Inferior parietal cortex (tissue), 1 donor: ENCODE measurements at regions not wholly inside any gene's neighbourhood (a gene's known extent, or its start where the extent isn't known, plus 50 kb on each side); places are given as distances from the start of the nearest gene placed in this dataset.
"Not testable (repeated sequence)": the region's sequence is repeated elsewhere in the genome, so short reads cannot be mapped to it uniquely, and the experiment has no call there.

Experiments used
- DNase-seq: peaks from one replicate; pipeline ENCODE4 v3.0.0-alpha.2; 2016; ENCODE audit errors: extremely low spot score

DNA sequence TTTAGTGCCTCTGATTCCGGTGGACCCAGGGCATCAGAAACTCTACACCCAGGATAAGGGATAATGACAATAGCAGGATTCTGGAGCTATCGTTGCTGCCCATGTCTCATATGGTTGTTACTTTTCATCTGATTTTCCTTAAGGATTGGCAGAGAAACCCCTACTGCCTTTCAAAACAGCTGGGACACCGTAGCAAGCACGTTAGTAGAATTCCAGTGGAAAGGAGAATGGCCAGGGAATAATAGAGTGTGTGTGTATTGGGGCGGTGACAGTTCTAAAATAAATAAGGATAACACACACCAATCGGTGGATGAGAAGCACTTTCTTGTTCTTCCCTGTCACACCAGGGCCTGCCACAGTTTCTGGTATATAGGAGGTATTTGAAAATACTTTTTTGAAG, 251.8 kb downstream of the HAPSTR1 start:
- no peak for DNase-seq

DNA sequence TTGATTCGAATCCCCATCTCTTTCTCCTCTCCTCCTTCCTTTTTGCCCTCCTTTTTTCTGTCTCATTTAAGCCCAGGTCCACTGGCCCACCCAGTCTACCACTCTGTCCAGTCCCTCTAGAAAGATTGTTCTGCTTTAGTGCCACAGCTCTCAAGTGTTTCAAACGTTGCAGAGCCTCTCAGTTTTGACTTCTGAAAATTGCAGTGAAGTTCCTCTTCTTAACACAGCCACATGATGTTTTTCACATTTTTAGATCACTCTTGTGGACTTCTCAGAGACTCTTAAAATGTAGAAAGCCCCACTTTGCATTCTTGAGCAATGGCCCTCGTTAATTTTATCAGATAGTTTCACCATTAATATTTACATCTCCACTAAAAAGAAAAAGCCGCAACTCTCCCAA, 253.1 kb downstream of the HAPSTR1 start:
- no peak for DNase-seq

DNA sequence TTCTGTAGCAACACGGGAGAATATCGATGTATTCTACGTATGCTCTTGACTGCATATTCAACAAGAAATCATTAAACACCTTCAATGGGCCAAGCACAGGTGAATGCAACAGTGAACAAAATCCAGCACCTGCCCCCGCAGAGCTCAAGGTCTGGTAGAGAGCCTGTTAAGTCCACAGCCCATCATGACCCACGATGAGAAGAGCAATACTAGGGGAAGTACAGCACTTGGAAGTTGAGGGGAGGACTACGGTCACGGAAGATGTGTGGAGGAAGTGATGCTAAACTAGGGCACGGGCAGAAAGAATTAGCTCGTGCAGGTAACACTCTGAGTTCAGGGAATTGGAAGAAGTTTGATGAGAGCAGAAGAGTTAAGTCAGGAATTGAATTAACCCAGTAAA, 253.6 kb downstream of the HAPSTR1 start:
- no peak for DNase-seq

DNA sequence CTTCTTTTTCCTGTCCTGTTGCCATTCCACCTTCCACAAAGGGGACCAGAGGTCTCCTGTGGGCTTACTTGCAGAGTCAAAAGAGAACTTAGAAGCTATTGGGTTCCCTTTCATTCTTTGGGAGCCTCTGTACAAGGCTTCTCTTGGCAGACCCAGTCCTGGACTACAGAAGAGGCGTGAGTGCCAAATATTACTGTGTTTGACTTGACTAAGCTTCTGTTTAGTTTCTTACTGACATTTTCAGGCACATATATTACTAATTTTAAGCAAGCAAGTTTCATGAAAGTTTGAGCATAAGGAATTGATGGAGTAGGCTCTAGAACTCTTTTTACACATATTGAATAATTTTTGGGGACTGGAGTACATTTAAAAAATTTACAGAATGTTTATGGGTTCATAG, 254.4 kb downstream of the HAPSTR1 start:
- no peak for DNase-seq

DNA sequence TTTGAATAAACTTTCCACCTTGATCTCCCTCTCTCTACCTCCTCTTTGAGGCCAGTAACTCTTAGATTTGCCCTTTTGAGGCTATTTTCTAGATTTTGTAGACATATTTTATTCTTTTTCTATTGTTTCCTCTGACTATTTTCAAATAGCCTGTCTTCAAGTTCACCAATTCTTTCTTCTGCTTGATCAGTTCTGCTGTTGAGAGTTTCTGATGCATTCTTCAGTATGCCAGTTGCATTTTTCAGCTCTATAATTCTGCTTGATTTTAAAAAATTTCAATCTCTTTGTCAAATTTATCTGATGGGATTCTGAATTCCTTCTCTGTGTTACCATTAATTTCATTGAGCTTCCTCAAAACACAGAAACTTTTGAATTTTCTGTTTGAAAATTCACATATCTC, 257.5 kb downstream of the HAPSTR1 start:
- no peak for DNase-seq

DNA sequence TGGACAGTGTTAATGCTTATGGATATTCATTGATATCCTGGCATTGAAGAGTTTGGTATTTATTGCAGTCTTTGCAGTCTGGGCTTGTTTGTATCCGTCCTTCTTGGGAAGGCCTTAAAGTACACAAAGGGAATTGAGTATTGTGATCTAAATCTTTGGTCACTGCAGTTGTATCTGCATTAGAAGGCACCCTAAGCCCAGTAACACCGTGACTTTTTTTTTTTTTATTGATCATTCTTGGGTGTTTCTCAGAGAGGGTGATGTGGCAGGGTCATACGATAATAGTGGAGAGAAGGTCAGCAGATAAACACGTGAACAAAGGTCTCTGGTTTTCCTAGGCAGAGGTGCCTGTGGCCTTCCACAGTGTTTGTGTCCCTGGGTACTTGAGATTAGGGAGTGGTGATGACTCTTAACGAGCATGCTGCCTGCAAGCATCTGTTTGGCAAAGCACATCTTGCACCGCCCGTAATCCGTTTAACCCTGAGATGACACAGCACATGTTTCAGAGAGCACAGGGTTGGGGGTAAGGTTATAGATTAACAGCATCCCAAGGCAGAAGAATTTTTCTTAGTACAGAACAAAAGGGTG, 258.0 kb downstream of the HAPSTR1 start:
- DNase-seq: not testable (repeated sequence)

DNA sequence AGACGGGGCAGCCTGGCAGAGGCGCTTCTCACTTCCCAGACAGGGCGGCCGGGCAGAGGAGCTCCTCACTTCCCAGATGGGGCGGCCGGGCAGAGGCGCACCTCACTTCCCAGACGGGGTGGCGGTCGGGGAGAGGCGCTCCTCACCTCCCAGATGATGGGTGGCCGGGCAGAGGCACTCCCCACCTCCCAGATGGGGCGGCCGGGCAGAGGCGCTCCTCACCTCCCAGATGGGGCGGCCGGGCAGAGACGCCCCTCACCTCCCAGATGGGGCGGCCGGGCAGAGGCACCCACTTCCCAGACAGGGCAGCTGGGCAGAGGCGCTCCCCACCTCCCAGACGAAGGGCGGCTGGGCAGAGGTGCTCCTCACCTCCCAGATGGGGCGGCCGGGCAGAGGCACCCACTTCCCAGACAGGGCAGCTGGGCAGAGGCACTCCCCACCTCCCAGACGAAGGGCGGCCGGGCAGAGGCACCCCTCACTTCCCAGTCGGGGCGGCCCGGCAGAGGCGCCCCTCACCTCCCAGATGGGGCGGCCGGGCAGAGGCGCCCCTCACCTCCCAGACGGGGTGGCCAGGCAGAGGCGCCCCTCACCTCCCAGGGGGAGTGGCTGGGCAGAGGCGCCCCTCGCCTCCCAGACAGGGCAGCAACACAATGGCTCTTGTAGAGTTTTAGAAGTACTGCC, 258.8 kb downstream of the HAPSTR1 start:
- not testable (repeated sequence) for DNase-seq

DNA sequence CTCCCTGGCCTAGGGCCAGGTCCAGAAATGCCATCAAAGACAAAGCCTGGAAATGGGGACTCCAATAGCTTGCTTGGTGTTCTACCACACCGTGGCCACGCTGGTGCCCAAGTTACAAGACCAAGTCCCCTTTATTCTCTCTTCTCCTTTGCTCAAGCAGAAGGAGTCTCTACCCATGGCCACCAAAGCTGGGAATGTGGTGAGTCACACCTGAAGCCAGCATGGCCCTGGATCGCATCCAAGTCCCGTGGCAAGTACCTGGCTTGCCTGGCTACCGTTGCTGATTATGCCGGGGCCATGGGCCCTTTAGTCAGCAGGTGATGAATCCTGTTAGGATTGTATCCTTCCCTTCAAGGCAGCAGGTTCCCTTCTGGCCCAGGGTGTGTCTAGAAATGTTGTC, 260.0 kb downstream of the HAPSTR1 start:
- DNase-seq: no peak

DNA sequence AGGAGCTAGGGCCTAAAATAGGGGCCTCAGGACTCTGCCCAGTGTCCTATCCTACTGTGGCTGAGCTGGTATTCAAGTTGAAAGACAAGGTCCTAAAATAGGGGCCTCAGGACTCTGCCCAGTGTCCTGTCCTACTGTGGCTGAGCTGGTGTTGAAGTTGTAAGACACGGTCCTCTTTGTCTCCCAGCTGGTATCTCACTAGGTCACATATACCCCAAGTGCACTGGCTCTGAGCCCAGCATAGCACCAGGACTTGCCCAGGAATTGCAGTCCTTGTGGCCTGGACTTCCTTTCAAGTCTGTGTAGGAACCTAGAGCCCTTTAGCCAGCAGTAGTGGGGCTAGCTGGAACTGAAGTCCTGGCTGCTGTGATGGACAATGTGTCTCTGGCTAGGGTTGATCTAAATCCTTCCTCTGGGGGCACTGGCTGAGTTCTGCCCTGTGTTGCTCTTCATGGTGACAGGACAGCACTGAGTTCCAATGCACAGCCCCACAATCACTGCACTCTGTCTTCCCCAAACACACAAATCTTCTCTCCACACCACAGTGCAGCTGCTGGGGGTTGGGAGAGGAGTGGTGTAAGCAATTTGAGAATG, 260.5 kb downstream of the HAPSTR1 start:
- DNase-seq: no peak

DNA sequence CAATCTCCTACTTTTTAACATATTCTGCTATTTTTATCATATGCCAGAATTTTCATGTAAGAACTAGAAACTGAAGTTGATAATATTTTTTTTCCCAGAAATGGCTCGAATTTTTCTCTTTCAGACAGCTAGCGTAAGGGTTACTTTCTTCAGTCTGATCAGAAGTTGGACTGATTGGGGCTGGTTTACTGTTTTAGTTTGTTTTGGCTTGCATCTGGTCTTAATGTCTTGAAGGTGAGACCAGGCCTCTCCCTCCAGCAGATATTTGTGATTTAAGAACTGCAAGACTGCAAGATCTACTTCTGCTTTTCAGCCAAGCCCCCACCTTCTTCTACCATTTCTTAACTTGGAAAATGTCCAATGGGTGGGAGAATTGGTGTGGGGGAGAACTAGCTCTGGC, 266.4 kb downstream of the HAPSTR1 start:
- DNase-seq: no peak

DNA sequence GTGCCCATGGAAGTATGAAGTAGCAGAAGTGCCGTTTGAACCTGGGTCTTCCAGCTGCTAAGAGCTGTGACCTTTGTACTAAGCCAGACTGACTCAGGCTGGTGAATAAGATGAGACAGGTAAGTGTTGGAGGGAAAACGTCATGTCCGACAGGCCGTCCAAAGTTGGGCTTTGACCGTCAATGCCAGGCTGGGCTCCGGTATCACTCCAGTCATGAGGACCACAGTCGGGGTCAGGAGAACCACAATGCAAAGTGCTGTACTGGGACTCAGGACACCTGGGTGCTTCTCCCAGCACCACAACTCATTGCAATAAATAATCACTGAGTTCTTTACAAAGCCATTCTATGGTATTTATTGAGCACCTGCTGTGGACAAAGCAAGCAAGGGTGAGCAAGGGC, 268.6 kb downstream of the HAPSTR1 start:
- DNase-seq: no peak

DNA sequence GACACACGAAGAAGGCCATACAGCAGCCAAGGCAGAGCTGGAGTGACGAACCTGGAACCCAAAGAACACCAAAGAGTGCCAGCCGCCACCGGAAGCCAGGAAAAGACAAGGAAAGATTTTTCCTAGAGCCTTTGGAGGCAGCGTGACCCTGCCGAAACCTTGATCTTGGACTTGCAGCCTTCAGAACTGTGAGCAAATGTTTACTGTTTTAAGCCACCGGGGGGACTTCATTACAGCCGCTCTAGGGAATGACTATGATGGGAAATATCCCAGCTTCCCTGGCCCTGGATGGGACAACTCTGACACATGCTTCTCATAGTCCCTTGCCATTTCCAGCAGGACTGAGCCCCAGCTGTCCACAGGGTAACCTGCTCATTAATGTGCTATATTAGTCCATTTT, 270.6 kb downstream of the HAPSTR1 start:
- DNase-seq: no peak

DNA sequence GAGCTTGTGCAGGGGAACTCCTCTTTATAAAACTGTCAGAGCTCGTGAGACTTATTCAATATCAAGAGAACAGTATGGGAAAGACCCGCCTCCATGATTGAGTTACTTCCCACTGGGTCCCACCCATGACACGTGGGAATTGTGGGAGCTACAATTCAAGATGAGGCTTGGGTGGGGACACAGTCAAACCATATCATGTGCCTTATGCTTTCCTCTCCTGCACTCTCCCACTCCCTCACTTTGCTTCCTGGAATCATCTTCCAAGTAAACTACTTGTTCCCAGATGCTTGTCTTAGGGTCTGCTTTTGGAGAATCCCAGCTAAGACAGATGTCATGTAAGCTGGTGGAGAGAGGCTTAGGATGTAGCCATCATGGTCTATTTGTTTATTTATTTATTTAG, 271.2 kb downstream of the HAPSTR1 start:
- no peak for DNase-seq

DNA sequence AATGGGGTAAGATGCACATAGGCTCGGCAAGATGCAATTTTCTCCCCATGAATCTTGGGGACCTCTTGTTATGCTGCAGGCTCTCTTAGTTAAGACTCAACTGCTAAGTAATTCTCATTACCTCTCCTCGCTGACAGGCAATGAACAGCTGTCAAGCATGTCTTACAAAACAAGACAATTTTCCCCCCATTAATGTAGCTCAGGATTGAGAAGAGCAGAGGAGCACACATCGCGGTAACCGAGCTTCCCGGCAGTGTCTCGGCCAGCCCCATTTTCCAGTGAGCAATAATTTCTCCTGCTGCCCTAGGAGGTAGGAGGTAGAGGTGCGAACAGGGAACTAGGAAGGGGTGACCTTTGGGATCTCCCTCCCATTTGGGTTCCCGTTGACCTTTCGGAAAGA, 272.1 kb downstream of the HAPSTR1 start:
- no peak for DNase-seq

DNA sequence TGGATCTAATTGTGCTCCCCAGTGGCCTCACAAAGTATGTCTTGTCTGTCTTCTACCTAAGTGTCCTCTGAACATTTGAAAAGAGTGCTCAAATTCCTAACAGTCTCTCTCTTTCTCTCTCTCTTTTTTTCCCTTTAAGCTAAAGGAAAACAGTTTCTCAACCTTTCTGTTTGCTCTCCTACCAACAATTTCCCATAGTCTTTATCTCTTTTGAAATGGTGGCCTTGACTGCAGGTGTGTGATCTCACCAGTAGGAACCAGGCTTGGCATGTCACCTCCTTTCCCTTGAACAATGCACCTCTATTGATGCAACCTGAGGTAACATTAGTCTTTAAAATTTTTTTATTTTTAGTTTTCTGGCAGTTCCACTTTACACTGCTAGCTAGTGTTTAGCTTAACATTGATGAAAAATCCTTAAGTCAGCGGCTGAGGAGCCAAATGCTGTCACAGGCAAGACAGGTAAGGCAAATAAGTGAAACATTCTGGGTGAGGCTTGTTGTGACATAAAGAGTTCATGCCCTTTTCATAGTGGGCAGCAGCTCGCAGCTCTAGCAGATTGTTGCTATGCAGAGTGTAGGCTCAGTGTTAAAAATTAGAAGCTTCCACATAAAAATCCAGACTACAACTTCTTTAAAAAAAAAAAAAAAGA, 273.4 kb downstream of the HAPSTR1 start:
- DNase-seq: no peak

DNA sequence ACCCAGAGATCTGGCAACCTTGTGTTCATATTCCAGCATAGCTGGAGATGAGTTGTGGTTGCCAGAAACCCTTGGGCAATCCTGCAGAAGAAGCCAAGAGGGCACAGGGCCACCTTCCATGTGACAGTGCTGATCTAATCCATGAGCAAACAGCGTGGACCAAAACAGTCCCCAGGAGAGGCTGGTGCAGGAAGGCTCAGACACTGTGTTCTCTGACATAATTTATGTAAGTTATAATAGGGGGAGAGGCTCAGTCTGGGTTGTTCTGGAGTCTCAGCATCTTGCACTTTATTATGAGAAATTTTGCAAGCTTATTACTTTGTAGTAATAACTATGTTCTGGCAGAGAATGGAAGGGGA, 273.9 kb downstream of the HAPSTR1 start:
- DNase-seq: peak; percentile 88

DNA sequence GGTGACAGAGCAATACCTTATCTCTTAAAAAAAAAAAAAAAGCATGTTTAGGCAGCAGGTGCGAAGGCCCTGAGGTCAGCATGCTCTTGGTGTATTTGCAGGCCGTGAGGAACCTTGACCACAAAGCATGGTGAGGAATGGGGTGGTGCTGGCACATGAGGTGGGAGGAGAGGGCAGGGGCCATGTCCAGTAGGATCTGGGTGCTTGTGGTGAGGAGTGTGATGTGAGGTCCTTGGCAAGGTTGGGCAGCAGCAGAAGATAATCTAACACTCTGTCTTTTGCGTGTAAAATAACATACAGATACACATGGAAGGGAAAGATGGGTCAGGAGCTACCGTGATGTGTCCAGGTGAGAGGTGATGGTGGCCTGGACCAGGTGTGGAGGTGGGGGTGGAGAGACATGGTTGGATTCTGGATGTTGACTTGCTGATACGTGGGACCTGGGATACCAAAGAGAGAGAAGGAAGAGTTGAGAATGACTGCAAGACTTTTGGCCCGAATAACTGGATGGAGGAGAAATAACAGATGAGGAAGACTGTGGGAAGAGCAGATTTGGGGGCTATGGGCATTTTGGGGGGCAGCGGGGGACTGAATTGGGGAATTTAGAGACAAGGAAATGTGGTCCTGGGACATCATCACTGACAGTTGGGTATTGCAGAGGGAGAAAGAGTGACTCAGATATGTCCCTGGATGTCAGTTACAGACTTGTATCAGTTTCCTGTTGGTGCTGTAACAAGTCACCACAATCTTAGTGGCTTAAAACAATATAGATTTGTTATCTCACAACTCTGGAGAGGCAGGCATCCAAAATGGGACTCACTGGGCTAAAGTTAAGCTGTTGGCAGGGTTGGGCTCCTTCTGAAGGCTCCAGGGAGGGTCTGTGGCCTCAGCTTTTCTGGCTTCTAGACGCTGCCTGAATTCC, 274.9 kb downstream of the HAPSTR1 start:
- no peak for DNase-seq

DNA sequence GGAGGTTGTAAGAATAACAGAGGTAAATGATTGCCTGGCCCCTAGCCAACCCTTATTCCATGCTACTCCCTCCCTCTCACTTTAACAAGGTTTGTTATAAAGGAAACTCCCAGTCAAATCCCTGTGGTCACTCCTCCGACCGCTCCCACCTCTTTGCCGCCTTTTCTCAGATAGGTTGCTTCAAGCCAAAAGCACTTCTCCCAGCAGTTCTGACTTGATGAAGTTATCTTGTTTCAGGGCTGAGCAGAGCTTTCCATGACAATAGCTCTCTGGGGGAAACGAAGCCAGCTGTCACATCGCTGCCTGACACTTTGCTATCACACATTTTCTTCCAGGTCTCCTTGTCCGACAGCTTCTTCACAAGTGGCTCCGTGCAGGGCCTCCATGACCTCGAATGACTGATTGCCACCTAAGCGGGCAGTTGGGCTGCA, 278.6 kb downstream of the HAPSTR1 start:
- DNase-seq: no peak

DNA sequence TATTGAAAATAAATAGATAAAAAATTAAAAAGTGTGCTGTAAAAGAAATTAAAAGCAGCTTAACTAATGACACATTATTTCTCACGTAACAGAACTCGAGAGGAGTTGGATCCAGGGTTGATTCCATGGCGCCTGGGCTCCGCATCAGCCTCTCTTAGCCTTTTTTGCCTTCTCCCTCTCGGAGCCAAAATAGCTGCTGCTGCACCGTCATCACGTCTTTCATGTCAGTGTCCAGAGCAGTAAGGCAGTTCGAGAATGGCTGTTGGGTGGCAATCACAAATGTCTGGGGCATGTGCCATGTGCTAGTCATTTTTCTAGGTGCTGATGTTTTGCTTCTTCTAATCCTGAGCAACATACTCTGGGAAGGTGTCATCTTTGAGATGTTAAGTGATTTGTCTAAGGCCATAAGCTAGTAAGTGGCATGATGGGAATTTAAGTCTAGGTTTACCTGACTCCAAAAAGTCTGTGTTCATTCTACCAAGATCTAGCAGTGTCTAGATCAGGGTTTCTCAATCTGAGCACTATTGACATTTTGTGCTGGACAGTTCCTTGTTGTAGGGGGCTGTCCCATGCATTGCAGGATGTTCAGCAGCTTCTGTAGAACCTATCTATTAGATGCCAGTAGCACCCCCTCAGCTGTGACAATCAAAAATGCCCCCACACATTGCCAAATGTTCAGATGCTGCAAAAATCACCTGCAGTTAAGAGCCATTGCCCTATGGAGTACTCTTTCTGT, 280.4 kb downstream of the HAPSTR1 start:
- DNase-seq: no peak

DNA sequence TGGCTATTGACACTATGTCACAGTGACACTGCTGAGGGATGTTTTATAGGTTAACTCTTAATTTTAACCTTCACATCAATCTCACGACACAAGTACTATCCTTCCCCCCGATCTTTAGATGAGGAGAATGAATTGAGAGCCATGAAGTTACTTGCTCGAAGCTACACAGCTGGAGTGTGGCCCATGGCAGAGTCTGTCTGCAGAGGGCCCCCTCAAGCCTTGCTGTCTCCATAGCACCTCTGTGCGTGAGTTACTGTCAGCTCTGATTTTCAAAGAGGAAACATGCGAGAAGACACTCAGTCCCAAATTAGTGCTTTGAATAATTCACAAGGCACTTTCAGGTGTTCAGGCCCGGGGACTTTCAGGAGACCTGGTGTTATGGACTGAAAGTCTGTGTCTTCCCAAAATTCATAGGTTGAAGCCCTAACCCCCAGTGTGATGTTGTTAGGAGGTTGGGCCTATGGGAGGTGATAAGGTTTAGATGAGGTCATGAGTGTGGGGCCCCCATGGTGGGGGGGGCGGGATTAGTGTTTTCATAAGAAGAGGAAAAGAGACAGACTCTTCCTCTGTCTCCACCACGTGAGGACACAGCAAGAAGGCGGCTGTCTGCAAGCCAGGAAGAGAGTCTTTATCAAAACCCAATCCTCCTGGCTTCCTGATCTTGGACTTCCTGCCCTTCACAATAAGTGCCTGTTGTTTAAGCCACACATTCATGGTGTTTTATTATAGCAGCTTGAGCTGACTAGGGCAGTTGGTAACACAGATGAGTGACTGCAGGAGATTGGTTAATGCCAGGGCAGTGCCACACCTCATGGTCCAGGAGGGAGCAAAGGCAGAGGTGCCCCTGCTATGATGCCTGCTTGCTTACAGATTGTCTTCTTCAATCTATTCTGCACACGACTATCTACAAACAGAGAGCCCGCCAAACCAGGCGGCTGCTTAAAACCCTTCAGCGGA, 281.8 kb downstream of the HAPSTR1 start:
- peak; percentile 40 for DNase-seq
